ENCODE measurements at regions not wholly inside any gene's neighbourhood (a gene's known extent, or its start where the extent isn't known, plus 50 kb on each side); places are given as distances from the start of the nearest gene placed in this dataset.
A peak's percentile ranks its signal among the peaks of the same experiment; 100 is the strongest.
"Not testable (repeated sequence)": the region's sequence is repeated elsewhere in the genome, so short reads cannot be mapped to it uniquely, and the experiment has no call there.

- ATAC-seq (no peak), DNase-seq (ENCODE audit: missing footprints) (no peak)
- intact Hi-C loops (cut with DNase I), result no loop called here
Measured at GRCh38 chr9:38180656-38181055, 111.6 kb upstream of the SHB start.

GRCh38 chr9:38179965-38180364 lies 110.9 kb upstream of the SHB start:
- no peak for DNase-seq (ENCODE audit: missing footprints)
- no peak for ATAC-seq
- intact Hi-C loops (cut with DNase I), result no loop called here

GRCh38 chr9:38178237-38178636 lies 109.2 kb upstream of the SHB start:
- no peak for DNase-seq (ENCODE audit: missing footprints)
- intact Hi-C loops (cut with DNase I), result no loop called here
- no peak for ATAC-seq

GRCh38 chr9:38177680-38178079 lies 108.7 kb upstream of the SHB start:
- DNase-seq (ENCODE audit: missing footprints), result no peak
- intact Hi-C loops (cut with DNase I), result no loop called here
- no peak for ATAC-seq

- no peak for DNase-seq (ENCODE audit: missing footprints)
- no peak for ATAC-seq
- intact Hi-C loops (cut with DNase I), result no loop called here
Measured at GRCh38 chr9:38176251-38176650, 107.2 kb upstream of the SHB start.

- ATAC-seq (no peak), DNase-seq (ENCODE audit: missing footprints) (no peak)
- intact Hi-C loops (cut with DNase I), result no loop called here
Measured at GRCh38 chr9:38175423-38175822, 106.4 kb upstream of the SHB start.

- DNase-seq (ENCODE audit: missing footprints) (no peak), ATAC-seq (no peak)
- intact Hi-C loops (cut with DNase I), result no loop called here
Measured at GRCh38 chr9:38172586-38172985, 103.6 kb upstream of the SHB start.

- no peak for DNase-seq (ENCODE audit: missing footprints)
- no peak for ATAC-seq
- intact Hi-C loops (cut with DNase I), result no loop called here
Measured at GRCh38 chr9:38171926-38172325, 102.9 kb upstream of the SHB start.

GRCh38 chr9:38171538-38171884 lies 102.5 kb upstream of the SHB start:
- DNase-seq (ENCODE audit: missing footprints) (no peak), ATAC-seq (no peak)
- intact Hi-C loops (cut with DNase I), result no loop called here

GRCh38 chr9:38170763-38171537 lies 101.9 kb upstream of the SHB start:
- ATAC-seq; DNase-seq (ENCODE audit: missing footprints); intact Hi-C loops (cut with DNase I): not testable (repeated sequence)

- ATAC-seq; DNase-seq (ENCODE audit: missing footprints); intact Hi-C loops (cut with DNase I): not testable (repeated sequence)
Measured at GRCh38 chr9:38170155-38170554, 101.1 kb upstream of the SHB start.

GRCh38 chr9:38166501-38166900 lies 97.5 kb upstream of the SHB start:
- intact Hi-C loops (cut with DNase I), result no loop called here
- ATAC-seq, result no peak

GRCh38 chr9:38164659-38165221 lies 95.7 kb upstream of the SHB start:
- intact Hi-C loops (cut with DNase I), result no loop called here
- no peak for ATAC-seq
- DNase-seq (ENCODE audit: missing footprints), result no peak

More at GRCh38 chr9:38166501-38166900, 97.5 kb upstream of the SHB start:
- DNase-seq (ENCODE audit: missing footprints), result no peak

GRCh38 chr9:38163518-38163917 lies 94.5 kb upstream of the SHB start:
- DNase-seq (ENCODE audit: missing footprints) (no peak), ATAC-seq (no peak)
- intact Hi-C loops (cut with DNase I), result no loop called here

- ATAC-seq (no peak), DNase-seq (ENCODE audit: missing footprints) (no peak)
- intact Hi-C loops (cut with DNase I), result no loop called here
Measured at GRCh38 chr9:38162332-38163211, 93.5 kb upstream of the SHB start.

GRCh38 chr9:38160613-38161215 lies 91.7 kb upstream of the SHB start:
- ATAC-seq (peak; percentile 53), DNase-seq (ENCODE audit: missing footprints) (no peak)
- intact Hi-C loops (cut with DNase I), result loop anchor here (2.0 kb wide), 2 partner anchors 246 to 256 kb away; partner anchors contain the start of gene SLC25A51

- intact Hi-C loops (cut with DNase I), result loop anchor here (2.0 kb wide), 1 partner anchor 71 kb away; no protein-coding TSS in a partner anchor
- DNase-seq (ENCODE audit: missing footprints), result no peak
- ATAC-seq, result no peak
Measured at GRCh38 chr9:38159599-38159998, 90.6 kb upstream of the SHB start.

GRCh38 chr9:38158628-38159027 lies 89.6 kb upstream of the SHB start:
- DNase-seq (ENCODE audit: missing footprints) (no peak), ATAC-seq (no peak)
- intact Hi-C loops (cut with DNase I), result loop anchor here (2.0 kb wide), 1 partner anchor 70 kb away; no protein-coding TSS in a partner anchor

- ATAC-seq, result no peak
- intact Hi-C loops (cut with DNase I), result loop anchor here (2.0 kb wide), 1 partner anchor 69 kb away; no protein-coding TSS in a partner anchor
- DNase-seq (ENCODE audit: missing footprints), result no peak
Measured at GRCh38 chr9:38157711-38158110, 88.7 kb upstream of the SHB start.
